Stimulated activated naive CD4-positive, alpha-beta T cell (primary cell): ENCODE measurements at regions not wholly inside any gene's neighbourhood (a gene's known extent, or its start where the extent isn't known, plus 50 kb on each side); places are given as distances from the start of the nearest gene placed in this dataset.
A peak's percentile ranks its signal among the peaks of the same experiment; 100 is the strongest.

Source experiments
- DNase-seq, 6 experiments: peaks; one replicate each; lab custom pipeline; 2025; lab: John Stamatoyannopoulos, UW

DNA sequence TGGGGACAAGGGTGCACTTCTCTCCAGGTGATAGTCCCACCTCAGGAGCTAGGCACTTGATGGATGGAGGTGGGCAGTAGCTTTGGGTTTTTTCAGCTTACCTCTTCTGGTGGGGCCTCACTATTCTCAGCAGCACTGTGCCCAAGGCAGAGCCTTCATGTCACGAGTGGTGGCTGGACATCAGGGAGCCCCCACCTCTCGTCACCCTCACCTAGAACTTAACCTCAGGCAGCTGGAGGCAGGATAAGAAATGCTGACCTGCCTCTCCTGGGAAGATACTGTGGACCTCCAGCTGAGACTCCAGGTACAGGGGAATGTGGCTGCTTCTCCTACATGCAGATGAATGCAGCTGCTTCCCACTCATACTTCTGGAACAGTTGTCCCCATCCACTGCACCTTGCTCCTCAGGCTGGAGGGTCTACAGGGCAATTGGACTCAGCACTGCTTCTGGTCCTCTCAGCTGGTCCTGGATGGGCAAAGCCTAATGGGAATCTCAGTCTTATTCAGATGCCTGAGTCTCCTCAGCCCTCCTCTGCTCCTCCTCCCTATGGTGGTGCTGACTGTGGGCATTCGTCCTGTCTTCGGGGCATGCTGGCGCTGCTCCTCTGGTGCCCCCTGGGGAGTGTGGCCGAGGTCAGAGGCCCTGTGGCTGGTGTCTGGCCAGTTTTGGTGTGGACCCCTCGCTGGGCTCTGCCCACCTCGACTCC lies 129.9 kb downstream of the KLF13 start:
- DNase-seq, result no peak

DNA sequence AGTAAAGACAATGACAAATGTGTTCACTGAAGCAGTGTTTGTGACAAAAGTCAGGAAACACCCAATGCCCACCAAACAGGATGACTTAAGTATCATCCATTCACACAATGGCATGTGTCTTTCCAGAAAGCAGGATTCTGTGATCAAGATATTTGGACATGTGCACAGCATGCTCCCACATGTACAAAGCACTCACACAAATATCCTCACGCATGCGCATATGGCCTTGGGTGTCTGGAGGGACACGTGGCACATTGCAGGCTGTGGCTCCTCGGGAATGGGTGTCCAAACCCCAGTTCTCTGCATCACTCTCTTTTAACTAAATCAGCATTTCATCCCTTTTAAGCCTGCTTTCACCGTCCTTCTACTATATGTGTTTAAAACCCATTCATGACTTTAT lies 130.5 kb downstream of the KLF13 start:
- no peak for DNase-seq

DNA sequence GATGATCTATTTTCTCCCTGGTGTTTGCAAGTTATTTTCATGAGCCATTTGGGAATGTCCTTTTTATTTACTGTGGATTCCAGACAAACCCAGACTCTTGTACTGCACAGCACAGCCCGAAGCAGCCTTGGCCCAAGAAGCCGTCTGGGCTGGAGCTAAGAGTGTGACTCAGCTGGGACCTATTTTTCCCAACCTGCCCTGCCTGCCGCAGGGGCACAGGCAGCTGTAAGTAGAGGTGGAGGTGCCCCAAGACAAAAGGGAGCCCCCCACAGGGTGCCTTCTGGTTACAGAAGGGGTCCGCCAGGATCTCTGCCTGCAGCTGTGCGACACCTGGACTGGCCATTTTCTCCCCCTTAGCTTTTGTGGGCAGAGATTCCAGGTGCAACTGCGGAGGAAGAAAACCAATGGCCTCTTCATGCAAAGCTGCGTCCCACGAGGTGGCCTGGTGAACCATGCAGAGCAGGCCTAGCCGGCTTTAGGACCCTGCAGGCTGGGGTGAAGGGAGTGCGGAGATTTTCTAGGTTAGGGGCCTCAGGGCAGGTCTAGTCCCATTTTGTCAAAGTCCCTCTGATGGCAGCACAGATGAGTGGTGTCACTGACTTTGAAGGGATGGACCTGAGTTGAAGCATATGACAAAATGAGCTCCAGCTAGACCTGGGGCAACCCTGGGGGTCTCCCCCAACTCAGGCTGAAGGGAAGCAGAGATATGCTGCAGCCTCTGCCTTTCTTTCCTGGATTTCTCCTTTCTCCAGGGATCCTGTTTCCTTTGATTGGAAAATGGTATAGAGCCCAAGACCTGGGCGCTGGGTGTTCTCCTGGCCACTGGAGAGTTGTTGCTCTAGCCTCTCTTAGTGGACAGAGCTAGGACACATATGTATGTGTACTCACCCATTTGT lies 131.2 kb downstream of the KLF13 start:
- DNase-seq, result no peak

DNA sequence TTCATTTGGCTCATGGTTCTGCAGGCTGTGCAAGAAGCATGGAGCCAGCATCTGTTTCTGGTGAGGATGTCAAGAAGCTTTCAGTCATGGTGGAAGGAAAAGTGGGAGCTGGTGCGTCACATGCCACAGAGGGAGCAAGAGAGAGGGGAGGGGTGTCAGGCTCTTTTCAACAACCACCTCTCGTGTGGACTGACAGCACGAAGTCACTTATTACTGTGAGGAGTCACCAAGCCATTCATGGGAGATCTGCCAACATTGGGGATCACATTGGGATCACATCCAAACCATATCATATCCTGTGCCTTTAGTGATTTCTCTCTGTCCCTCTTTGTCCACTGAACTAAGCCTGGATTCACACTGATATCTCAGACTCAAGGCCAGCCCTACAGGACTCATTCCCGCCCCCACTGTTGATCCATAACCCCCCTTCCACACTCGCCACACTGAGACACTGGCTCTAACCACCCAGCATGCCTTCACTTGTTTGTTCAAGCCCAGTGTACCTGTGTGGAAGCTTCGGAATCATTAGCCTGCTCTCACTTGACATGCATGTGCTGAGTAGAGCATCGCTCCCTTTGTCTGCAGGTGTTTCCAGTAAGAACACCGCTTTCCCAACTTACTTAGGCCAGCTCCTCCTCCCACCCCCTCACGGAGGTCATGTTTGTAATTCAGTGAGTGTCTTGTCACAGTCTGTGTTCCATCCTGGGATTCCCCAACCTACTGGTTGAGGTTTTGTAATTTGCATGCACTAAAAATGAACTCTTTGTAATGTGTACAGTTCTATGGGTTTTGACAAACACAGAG lies 132.2 kb downstream of the KLF13 start:
- no peak for DNase-seq

DNA sequence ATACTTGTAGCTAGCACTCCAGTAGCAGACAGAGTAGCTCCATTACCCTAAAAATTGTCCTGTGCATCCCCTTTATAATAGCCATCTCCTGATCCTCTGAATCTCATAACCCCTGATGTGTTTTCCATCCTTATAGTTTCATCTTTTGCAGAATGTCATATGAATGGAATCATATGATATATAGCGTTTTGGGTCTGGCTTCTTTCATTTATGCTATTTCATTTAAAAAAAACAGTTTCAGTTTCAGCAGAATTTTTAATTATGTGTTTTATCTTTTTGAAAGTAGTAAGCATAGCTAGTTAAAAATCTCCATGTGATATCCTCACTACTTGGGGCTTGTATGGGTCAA lies 132.7 kb downstream of the KLF13 start:
- no peak for DNase-seq

DNA sequence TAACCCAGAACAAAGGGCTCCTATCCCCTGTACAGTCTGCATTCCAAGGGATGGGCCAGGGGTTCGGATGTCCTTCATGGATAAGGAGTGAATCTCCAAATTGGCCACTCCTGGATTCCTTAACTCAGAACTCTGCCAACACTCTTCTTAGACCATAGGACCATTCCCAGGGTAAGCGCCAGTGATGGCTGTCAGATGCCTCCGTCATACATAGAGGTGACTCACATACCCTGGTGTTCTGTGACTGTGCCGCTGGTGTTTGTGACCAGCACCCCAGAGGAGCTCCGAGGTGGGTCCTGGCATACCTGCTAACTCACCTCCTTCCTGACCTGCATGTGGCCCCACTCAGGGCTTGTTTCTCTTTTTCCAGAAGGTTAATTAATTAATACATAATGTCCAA lies 134.7 kb downstream of the KLF13 start:
- DNase-seq, result no peak

DNA sequence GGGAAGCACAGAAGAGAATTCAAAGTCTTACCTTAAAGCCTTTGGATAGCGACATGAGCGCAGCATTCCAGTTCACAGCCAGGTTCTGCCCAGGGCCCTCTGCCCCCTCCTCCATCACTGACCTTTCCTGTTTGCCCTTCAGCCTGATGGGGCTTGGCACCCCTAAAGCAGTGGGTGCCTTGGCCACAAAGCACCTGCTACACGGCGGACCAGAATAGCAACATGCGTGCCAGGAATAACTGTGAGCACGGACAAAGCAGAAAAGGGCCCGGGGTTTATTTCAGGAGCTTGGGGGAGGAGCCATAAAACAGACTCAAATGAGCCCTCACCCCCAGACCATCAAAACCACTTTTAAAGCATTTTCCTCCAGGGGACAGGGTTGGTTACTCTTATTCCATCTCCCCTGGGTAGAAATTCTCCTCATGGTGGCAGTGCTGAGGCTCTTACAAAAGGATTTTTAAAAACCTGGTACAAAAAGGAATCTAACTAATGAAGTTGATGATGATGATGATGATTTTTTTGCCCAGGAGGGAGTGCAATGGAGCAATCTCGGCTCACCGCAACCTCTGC lies 135.4 kb downstream of the KLF13 start:
- no peak for DNase-seq

DNA sequence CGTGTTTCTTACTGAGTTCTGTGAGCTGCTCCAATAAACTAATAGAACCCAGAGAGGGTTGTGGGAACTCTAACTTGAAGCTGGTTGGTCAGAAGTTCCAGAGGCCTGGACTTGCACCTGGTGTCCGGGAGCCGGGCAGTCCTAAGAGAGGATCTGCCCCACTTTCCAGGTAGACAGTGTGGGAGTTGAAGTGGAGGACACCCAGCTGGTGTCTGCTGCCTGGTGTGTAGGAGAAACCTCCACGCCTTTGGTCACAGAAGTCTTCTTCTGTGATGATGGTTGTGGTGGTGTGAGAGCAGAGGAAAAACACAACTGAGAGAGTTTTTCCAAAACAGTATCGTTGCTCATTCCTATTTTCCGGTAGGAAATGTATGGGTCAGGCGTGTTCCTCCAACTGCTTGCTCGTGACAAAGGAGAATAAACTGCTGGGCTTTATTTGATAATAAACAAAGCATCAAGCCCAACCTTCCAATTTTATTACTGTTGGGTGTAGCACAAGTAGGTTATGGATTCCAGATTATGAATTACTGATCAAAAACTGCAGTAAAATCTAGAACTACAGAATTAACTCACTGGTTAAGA lies 137.0 kb downstream of the KLF13 start:
- DNase-seq, result no peak

DNA sequence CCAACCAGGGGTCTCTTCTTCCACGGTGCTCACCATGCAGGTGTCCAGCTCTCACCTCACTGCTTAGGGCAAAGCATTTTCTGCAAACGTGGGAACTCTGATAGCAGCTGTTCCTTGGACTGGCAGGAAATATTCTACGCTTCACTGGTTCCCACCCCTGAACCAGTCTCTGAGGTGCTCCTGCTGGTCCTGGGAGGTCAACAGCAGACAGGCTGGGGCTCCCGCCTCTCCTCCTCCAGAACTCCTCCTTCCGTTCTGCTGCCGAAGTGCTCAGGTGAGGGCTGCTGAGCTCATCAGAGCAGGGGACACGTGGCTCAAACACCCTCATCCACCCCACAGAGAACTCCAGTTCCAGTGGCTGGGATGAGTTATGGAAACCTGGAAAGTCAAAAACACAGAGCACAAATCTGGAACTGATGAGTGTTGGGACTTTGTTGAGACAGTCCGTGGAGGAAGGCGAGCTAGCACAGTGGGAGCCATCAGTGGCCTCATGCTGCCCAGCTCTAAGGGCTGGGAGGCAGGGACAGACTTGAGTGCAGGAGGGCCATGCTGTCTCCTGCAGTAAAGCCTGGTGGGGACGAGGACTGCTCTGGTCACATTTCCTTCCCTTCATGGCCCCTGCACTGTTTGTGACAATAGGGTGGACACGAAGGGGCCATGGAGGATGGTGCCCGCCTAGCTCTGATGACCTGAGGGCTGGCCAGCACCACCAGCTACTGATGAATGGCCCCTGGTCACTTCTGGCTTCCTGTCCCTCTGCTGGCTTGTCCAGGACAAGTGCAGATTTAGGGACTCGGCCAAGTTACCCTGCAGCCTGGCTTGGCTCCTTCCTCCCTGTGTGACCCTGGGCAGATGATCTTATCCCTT lies 137.8 kb downstream of the KLF13 start:
- no peak for DNase-seq

DNA sequence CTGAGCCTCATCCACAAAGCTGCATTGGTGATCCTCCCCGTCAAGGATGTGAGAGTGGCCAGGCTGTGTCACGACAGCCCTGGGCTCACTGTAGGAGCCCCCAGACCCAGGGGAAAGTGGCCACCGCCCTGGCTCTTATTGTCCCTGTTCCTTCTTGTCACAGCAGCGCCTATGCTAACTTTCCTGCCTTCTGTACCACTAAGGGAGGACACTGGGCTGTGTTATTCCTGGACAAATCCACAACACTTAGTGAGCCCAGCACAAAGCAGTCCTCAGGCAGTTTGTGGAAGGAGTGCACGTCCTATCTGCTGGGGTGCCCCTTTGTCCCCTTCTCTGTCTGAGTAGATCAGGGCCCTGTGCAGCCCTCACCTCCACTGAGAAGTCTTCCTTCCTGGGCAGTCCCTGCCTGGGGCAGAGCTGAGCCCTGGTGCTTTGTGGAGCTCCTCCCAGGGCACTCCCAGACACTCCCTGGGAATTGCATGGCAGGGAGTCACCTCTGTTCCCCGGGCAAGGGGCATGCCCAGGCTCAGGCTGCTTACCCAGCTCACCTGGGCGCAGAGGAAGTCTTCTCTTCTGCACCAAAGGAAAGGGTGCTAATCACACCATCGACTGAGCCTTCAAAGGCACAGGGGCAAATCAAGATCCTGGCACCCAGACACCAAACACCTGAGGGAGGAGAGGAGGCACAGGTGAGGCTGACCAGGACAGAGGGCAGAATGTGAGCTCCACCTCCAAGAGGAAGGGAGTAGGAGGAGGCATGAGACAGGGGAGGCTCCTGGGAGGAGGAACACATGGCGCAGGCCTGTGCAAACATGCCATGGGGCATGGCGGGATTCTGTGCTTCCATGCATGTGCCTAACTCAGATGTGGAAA lies 138.7 kb downstream of the KLF13 start:
- no peak for DNase-seq

DNA sequence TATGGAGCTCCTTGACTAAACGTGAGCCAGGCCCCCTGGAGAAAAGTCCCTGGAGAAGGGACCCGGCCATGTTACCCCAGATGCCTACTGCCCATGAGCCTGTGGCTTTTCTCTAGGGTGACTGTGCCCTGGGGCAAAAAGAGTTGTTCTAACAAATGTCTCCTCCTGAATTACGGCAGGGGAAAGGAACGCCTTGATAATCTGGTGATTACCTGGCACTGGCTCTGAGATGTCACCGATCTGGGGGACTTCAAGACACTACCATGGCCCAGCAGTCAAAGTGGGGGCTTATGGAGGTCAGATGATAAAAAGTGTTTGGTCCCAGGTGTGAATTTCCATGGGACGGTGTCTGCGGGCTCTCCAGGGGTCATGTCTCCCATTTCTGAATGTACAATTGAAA lies 140.7 kb downstream of the KLF13 start:
- DNase-seq, result no peak

DNA sequence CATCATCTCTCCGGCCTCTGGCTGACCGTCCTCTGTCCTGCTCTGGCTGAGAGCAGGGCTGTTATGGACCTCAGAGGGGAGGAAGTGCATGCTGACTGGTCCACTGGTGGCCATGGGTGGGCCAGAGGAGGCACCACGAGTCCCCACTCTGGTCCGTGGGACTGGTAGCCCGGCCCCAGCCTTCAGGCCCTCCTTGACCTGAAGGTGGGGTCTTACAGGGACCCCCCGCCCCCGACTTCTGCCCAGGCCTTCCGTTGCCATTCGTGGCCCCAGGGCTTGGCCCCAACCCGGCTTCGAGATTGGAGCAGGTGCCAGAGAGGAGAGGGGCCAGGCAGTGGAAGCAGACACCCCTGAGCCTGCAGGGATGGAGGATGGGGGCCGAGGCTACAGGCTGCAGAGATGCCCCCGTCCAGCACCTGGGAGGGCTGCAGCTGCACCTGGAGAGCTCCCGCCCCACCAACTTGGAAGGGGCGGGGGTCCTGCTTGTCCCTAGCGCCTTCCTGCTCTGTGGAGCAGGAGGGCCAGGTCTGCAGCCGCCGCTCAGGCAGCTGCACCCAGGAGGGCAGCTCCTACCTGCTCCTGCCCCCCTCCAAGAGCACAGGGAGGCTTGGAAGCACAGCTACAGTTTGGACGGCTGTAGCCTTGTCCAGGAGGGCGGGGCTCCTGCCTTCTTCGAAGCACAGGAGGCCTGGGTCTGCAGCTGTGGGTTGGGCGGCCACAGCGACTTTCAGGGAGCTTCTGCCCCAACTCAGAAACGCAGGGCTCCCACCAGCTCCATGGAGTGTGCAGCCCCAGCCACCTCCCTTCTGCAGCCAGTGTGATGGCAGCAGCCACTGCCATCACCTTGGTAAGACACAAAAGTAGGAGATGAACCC lies 142.5 kb downstream of the KLF13 start:
- DNase-seq, result no peak

DNA sequence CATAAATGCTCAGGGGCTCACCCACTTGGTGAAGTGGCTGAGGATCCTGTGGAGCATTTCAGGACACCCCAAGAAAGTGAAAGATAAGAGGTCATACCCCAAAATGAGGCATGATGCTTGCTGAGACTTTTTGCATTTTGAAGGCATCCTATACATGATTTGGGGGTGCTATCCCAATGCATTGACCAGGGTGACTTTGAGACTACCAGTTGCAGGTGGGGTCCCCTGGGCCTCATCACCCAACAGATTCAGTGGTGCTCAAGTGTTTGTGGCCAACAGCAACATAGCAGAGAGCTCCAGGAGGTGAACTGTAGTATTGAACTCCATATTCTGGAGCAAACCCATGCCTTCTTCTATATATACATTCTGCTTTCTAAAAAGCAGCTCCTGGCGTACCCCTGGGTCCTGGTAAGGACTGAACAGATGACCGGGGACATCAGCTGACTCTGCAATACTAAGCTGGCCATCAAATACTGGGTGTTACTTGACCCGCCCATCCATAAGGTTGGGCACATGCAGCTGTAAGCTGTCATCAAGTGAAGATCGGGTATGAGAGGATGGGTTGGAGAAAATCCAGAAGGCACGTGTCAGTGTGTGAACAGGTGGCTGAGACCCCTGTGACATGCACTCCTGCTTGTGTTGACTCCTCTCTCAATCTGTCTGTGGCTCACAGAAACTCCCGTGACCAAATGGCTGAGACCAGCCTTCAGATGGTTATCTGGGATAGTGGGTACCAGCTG lies 143.3 kb downstream of the KLF13 start:
- no peak for DNase-seq

DNA sequence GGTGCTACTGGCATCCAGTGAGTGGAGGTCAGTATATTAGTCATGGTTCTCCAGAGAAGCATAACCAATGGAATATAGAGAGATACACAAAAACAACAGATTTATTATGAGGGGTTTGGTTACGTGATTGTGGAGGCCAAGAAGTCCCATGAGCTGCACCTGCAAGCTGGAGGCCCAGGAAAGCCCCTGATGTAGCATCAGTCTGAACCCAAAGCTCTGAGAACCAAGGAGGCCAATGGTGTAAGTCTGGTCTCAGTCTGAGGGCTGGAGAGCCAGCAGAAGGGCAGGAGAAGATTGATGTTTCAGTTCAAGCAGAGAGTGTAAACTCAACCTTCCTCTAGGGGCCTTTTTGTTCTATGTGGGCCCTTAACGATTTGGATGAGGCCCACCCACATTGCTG lies 144.1 kb downstream of the KLF13 start:
- no peak for DNase-seq

DNA sequence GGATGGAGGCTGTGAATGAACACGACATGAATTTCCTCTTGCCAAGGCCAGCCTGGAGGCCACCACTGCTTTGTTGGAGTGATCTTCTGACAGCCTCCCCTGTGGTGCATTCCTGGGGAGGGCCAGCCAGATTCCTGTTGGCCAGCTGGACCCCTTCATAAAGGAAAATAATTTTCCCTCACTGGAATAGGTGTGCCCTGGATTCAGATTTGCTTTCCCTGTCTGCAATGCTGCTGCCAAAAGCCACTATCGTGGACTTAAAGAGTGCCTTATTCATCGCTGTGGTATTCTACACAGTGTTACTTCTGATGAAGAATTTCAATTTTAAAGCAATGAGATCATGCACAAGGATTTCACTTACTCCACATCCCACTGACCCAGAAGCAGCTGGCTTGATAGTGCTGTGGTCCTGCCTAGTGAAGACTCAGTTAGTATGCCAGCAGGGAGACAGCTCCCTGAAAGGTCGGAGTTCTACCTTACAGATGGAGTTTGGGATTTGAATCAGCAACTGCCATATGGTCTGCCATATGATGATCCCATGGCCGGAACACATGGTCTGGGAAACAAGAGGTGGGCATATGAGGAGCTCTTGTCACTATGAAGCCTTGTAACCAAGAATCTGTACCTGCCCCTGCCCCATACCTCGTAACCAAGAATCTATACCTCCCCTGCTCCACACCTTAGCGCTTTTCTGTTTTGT lies 145.2 kb downstream of the KLF13 start:
- DNase-seq, result no peak

DNA sequence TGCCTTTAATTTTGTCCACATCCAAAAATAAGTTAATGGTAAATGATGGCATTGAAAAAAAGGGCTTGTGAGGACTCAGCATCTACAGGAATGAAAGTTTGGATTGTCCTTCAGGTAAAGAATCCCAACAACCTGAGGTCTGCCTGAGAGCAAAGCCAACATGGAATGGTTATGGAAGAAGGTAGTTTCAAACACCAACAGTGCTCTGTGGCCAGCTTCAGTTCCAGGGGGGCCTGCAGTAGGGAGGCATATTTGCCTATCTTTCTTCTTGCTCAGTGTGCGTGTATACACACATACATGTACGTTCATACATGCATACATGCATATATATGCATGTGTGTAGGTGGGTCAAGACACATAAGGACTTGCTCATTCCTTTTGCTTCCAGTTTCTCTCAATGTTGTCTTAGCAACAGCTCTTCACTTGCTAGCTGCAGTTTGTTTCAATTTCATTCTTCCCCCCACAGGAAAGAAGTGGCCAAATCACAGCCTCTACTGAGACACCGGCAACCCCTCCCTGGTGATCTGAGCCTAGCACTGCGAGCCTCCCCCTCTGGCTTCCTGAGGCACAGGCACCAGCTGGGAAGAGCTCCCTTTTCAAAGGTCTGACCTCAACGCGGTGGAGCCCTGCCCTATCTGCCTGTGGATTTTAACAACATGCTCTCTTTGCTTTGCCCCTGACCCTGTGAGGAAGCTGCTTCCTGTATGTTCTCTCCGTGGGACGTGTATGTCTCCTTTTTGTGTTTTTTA lies 146.2 kb downstream of the KLF13 start:
- DNase-seq, result peak; percentile 7 to 65 (median 36)
